ENCODE measurements at regions not wholly inside any gene's neighbourhood (a gene's known extent, or its start where the extent isn't known, plus 50 kb on each side); places are given as distances from the start of the nearest gene placed in this dataset.

GRCh38 chr14:25602106-25602505, 552.2 kb upstream of the STXBP6 start:
- H3K9me3 Mint-ChIP-seq: peaks cover 22% of the 10 kb centered on the region
- peaks cover 7% of the 10 kb centered on the region for H3K4me1 Mint-ChIP-seq
- no peak for TF ChIP-seq CTCF (conservative IDR thresholded peaks at IDR 0.05)
- H3K27me3 Mint-ChIP-seq (ENCODE audit: low read depth): no peaks in the 10 kb centered on the region
- no peak overlapping the region for H3K27ac Mint-ChIP-seq (ENCODE audit: unreplicated experiment)
- peaks cover 2% of the 10 kb centered on the region for H3K36me3 Mint-ChIP-seq (ENCODE audit: low read depth)
- no peak for DNase-seq (ENCODE audit: low read depth, low spot score)
- no peak overlapping the region for H3K4me3 Mint-ChIP-seq

DNA sequence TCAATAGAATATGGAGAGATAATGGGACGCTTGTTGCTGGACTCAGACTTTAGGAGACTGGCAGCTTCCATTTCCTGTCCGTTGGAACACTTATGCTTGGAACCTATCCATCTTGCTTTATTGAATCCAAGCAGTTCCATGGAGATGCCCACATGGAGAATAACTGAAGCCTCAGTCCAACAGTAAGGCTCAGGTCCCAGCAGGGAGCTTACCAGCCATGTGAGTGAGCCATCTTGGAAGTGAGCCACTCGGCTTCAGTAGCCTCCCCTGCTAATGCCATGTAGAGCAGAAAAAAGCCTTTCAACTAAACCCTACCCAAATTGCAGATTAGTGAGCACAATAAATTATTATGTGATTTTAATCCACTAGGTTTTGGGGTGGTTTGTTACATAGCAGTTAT, 538.8 kb upstream of the STXBP6 start:
- no peaks in the 10 kb centered on the region for H3K27me3 Mint-ChIP-seq (ENCODE audit: low read depth)
- H3K4me3 Mint-ChIP-seq: no peak overlapping the region

GRCh38 chr14:25574628-25575325, 524.8 kb upstream of the STXBP6 start:
- no peaks in the 10 kb centered on the region for H3K27me3 Mint-ChIP-seq (ENCODE audit: low read depth)
- no peak for TF ChIP-seq CTCF (conservative IDR thresholded peaks at IDR 0.05)
- peaks cover 3% of the 10 kb centered on the region for H3K4me1 Mint-ChIP-seq
- no peaks in the 10 kb centered on the region for H3K9me3 Mint-ChIP-seq
- no peak overlapping the region for H3K4me3 Mint-ChIP-seq
- H3K36me3 Mint-ChIP-seq (ENCODE audit: low read depth): no peaks in the 10 kb centered on the region
- no peak overlapping the region for H3K27ac Mint-ChIP-seq (ENCODE audit: unreplicated experiment)
- no peak for DNase-seq (ENCODE audit: low read depth, low spot score)

More for the DNA sequence above, 538.8 kb upstream of the STXBP6 start:
- Mint-ChIP-seq H3K36me3 (ENCODE audit: low read depth) (peaks cover 4% of the 10 kb centered on the region), H3K27ac (ENCODE audit: unreplicated experiment) (no peak overlapping the region), H3K9me3 (peaks cover 9% of the 10 kb centered on the region), H3K4me1 (no peaks in the 10 kb centered on the region)
- DNase-seq (ENCODE audit: low read depth, low spot score): no peak
- TF ChIP-seq CTCF (conservative IDR thresholded peaks at IDR 0.05): no peak

DNA sequence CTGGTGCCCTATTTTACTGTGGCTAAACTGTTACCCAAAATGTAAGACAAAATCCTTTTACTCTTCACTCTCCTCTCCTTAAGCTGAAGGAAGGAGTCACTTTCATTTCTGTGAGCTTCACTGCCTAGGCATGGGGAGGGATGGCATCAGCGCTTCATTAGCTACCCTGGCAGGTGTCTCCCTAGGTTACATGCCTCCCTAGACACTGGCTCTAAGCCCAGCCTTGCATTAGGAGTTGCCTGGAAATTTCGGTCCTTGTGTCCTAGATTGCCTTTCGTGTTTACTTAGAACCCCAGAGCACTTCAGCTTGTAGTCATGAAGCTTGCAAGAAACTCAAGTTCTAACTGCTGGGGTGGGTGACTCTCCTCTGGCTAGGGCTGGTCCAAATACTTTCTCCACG, 520.5 kb upstream of the STXBP6 start:
- Mint-ChIP-seq H3K4me3 (no peak overlapping the region), H3K36me3 (ENCODE audit: low read depth) (peaks cover 6% of the 10 kb centered on the region), H3K4me1 (no peaks in the 10 kb centered on the region), H3K9me3 (peaks cover 13% of the 10 kb centered on the region), H3K27me3 (ENCODE audit: low read depth) (no peaks in the 10 kb centered on the region), H3K27ac (ENCODE audit: unreplicated experiment) (no peak overlapping the region)
- no peak for DNase-seq (ENCODE audit: low read depth, low spot score)
- no peak for TF ChIP-seq CTCF (conservative IDR thresholded peaks at IDR 0.05)

- Mint-ChIP-seq H3K27me3 (ENCODE audit: low read depth) (no peaks in the 10 kb centered on the region), H3K9me3 (peaks cover 4% of the 10 kb centered on the region), H3K36me3 (ENCODE audit: low read depth) (no peaks in the 10 kb centered on the region), H3K4me3 (no peak overlapping the region), H3K27ac (ENCODE audit: unreplicated experiment) (no peak overlapping the region), H3K4me1 (peaks cover 13% of the 10 kb centered on the region)
- no peak for TF ChIP-seq CTCF (conservative IDR thresholded peaks at IDR 0.05)
- no peak for DNase-seq (ENCODE audit: low read depth, low spot score)
Measured at GRCh38 chr14:25557466-25557865, 507.5 kb upstream of the STXBP6 start.

Measured in neural crest cell (in vitro differentiated cells).